ENCODE measurements at regions not wholly inside any gene's neighbourhood (a gene's known extent, or its start where the extent isn't known, plus 50 kb on each side); places are given as distances from the start of the nearest gene placed in this dataset.

- no peak for TF ChIP-seq CTCF (IDR thresholded peaks at IDR 0.05)
- TF ChIP-seq POLR2A (IDR thresholded peaks at IDR 0.05; ENCODE audit: low read depth) = no peak
- no peak for TF ChIP-seq POLR2AphosphoS5 (IDR thresholded peaks at IDR 0.05)
These were observed 671.9 kb upstream of the KLF4 start for GRCh38 chr9:108161503-108161902.
